Limb (tissue), 2 donors: ENCODE measurements at regions not wholly inside any gene's neighbourhood (a gene's known extent, or its start where the extent isn't known, plus 50 kb on each side); places are given as distances from the start of the nearest gene placed in this dataset.

ENCODE experiments used
- DNase-seq, 2 donors: peaks; one replicate each; pipeline ENCODE4 v3.0.0-alpha.2; 2016; ENCODE audit errors: extremely low spot score in 2 of 2

DNA sequence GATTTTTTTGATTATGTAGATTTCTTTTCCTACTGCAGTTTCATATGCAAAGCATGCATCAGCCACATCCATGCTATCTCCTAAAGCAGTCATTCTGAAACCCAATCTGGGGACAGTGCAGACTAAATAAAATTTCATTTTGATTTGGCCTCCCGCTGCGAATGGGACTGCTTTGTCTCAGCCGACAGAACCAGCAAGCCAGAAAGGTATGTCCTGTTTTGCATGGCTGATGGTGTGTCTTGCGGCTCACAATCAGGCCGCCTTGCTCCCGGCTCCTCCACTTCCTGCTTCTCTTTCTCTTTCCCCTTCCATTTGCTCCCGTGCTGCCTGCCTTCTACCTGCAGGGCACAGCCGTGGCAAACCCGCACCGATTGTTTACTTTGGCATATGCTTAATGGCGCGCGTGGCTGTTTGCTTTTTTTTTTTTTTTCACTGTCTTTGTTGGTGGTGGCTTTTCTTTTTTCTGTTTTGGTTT, 419.6 kb upstream of the POU3F3 start:
- DNase-seq, result peak in 1 of 2 donors; percentile 61

DNA sequence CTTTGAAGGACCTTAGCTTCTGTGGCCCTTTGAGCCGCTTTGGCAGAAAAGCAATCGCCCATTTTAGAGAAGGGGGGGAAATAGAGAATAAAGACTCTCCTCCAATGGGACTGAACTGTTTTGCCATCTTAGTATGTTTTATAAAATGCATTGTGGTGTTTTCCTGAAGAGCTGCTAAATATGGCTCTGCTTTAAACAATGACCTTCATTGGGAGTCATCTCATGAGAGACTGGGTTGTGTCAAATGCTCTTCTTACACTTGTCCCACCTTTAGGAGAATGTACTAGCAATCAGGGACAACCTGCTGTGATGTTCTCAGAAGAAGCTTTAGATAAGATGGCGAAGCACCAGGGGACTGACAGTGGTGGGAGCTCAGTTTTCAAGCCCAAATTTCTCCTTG, 418.9 kb upstream of the POU3F3 start:
- no peak for DNase-seq

- DNase-seq, result no peak
Measured at GRCh38 chr2:104438481-104438880, 415.4 kb upstream of the POU3F3 start.

DNA sequence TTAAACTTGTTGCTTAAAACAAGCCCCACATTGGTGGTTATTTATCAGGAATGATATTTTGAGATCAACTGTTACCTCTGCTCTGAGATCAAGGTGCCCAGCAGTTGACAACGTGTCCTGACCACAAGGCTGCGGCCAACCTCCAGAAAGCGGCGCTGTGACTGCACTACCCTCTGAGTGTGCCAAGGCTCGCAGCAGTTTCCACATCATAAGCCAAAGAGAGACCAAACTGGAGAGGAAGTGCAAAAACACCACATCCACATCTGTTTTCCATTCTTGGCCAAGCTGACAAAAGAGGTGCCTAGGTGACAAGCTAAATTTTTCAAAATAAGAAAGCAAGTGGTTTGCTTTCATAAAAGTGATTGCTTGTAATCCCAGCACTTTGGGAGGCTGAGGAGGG, 410.8 kb upstream of the POU3F3 start:
- no peak for DNase-seq

- no peak for DNase-seq
Measured at GRCh38 chr2:104444392-104444791, 409.5 kb upstream of the POU3F3 start.

GRCh38 chr2:104444889-104445288, 409.0 kb upstream of the POU3F3 start:
- DNase-seq, result no peak

GRCh38 chr2:104447831-104448434, 406.0 kb upstream of the POU3F3 start:
- DNase-seq, result peak in 1 of 2 donors; percentile 13

GRCh38 chr2:104448661-104449440, 405.1 kb upstream of the POU3F3 start:
- no peak for DNase-seq

- no peak for DNase-seq
Measured at GRCh38 chr2:104452558-104452957, 401.4 kb upstream of the POU3F3 start.

DNA sequence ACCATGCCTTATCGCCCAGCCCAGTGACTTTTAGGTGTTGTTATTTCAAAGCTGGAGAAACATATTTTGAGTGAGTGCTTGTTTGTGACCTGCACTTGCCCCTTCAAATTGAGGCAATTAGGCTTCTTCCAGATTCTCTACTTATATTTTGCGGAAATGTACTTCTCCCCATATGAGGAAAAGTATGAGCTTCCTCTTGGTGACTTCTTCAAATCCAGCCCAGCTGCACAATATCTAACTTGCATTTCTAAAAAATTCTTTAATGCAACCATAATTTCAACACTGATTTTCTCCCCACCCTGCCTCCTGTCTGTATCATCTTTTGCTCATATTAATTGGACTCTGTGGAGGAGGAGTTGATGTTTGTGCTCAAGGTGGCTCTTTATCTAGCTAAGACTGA, 391.2 kb upstream of the POU3F3 start:
- DNase-seq, result no peak

DNA sequence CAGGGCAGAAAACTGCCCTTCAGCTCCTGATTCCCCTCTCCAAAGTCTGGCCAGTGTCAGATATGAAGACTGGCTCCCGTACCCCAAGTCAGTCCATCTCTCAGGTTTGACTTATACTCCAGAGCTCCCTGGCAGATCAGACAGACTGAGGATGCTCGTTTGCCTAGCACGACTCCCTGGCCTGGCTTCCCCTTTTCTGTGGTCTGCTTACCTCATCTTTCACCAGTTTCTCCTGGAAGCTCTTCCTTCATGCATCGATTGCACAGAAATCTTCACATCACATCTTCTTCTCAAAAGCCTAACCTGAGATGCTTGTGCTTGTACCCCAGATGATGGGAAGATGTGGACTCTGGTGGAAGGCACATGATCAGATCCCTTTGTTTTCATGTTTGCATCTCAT, 387.9 kb upstream of the POU3F3 start:
- no peak for DNase-seq

GRCh38 chr2:104468846-104469245, 385.1 kb upstream of the POU3F3 start:
- DNase-seq, result no peak

DNA sequence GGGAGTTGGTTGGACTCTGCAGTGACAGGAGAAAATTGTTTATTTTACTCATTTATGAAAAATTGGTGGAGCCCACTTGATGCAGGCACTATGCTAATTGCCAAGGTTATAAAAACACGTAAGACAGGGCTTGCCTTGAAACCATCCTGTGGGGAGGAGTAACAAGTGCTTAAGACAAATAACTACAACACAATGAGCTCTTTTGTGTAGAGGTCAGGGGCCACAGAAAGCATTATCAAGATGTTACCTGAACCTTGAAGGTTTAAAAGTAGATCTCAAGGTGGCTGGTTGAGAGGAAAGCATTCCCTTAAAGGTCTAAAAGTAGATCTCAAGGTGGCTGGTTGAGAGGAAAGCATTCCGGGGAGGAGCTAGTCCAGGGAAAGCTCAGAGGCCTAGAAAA, 381.8 kb upstream of the POU3F3 start:
- no peak for DNase-seq

- no peak for DNase-seq
Measured at GRCh38 chr2:104473546-104473945, 380.4 kb upstream of the POU3F3 start.

GRCh38 chr2:104474716-104475115, 379.2 kb upstream of the POU3F3 start:
- DNase-seq, result no peak

- no peak for DNase-seq
Measured at GRCh38 chr2:104476075-104476474, 377.8 kb upstream of the POU3F3 start.

DNA sequence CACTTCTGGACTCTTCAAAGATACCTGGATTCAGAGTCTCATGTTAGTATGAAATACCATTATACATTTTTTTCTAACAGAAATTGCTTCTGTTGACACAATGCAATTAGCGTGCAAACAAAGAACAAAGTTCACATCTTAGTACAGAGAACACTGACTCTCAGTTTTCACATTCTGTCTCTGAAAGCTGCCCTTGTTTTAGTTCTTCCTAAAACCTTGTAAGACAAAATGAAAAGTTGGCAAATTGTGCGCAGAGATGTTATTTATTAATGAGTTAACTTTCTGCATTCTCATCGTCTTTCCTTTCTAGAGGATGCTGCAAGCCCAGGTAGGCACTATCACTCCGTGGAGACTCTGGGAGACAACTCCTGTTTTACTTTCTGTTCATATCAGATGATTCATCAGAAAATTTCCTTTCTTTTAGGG, 377.3 kb upstream of the POU3F3 start:
- no peak for DNase-seq

DNA sequence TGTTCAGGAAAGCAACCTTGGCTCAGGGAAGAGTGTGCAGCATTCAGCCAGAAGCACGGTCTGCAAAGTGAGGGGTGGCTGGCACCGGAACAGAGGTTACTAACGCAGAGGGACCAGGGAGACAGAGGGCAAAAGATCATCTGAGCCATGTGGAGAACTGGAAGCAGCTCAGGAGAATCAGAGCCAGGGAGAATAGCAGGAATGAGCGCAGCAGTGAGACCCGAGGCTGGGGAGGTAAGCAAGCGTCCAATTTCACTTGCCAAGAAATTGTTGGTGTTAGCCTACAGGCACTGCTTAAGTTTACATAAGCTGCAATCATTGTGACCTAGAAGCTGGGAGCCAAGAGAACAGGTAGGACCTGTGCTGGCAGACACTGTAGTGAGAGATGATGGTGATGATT, 372.6 kb upstream of the POU3F3 start:
- no peak for DNase-seq

- no peak for DNase-seq
Measured at GRCh38 chr2:104487366-104487765, 366.5 kb upstream of the POU3F3 start.

GRCh38 chr2:104493698-104494097, 360.2 kb upstream of the POU3F3 start:
- DNase-seq, result no peak

GRCh38 chr2:104501342-104501741, 352.6 kb upstream of the POU3F3 start:
- no peak for DNase-seq

- no peak for DNase-seq
Measured at GRCh38 chr2:104501929-104502328, 352.0 kb upstream of the POU3F3 start.

DNA sequence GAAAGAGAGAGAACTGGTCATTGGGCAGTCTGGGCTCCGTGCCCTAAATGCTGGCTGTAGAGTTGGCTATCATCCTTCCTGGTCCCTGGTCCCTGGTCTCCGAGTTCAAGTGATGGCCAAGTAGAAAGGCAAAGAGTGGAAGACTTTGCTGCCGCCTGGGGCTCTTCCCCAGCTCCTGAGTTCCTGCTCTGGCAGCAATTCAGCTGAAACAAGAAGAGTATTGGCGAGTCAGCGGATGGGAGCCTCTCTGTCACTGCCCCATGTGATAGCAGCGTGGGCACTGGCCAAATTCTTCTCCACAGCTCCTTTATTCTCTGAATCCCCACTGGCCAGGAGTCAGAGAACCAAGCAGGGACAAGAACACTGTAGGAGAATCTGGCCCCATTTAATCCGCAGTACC, 351.0 kb upstream of the POU3F3 start:
- DNase-seq, result no peak
